ENCODE measurements at regions not wholly inside any gene's neighbourhood (a gene's known extent, or its start where the extent isn't known, plus 50 kb on each side); places are given as distances from the start of the nearest gene placed in this dataset.

DNA sequence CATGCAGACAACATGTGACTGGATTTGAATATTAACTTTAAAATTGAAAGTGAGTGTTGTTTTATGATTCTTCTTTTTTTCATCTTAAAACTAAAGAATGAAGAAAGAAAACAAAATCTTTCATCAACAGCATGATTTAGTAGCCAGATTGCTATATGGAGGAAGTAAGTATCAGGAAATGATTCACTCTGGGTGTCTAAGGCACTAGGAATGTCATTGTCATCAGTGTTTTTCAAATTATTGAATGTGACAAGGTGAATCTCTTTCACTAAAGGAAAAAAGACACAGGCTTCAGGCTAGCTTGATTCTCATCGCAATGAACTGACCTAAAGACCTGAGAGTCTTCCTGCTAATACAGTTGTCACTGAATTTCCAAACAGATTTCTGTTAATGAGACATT lies 430.1 kb downstream of the FBXO15 start:
- RAD21 ChIA-PET (ENCODE audit: low non-redundant PET in 1 of 2, low total read pairs in 2 of 2, uncharacterized antibody in 2 of 2, unreplicated experiment in 2 of 2) = no interaction called here
- intact Hi-C loops (cut with micrococcal nuclease) = no loop called here
- no peak overlapping the region for H3K9ac ChIP-seq (ENCODE audit: low read length)
- no peaks in the 10 kb centered on the region for H3K9me2 ChIP-seq (ENCODE audit: insufficient read depth)
- no peak overlapping the region for H3K4me3 ChIP-seq (replicated peaks in 1 of 2; ENCODE audit: low read depth in 1 of 2, low read length in 2 of 2)
- BruUV-seq (replicated peaks) = no TSS peak
- no peak for ATAC-seq
- CTCF ChIA-PET = no interaction called here
- no peaks in the 10 kb centered on the region for H3K4me1 ChIP-seq (ENCODE audit: control insufficient read depth in 1 of 2, insufficient read depth in 2 of 2, low read length in 2 of 2)
- POLR2A ChIA-PET = no interaction called here
- no peaks in the 10 kb centered on the region for H3K79me2 ChIP-seq (ENCODE audit: insufficient read depth, low read length)
- TF ChIP-seq ZFX (IDR thresholded peaks at IDR 0.05) (no peak), POLR2AphosphoS5 (IDR thresholded peaks at IDR 0.05; ENCODE audit: low read depth, low read length) (no peak), EZH2phosphoT487 (IDR thresholded peaks at IDR 0.05; ENCODE audit: borderline replicate concordance) (no peak)
- no peak overlapping the region for H2AFZ ChIP-seq (ENCODE audit: low read depth, low read length, poor library complexity, severe bottlenecking)
- no peaks in the 10 kb centered on the region for H4K20me1 ChIP-seq (ENCODE audit: insufficient read depth)
- H3K27ac ChIP-seq (ENCODE audit: low read depth, low read length) = no peak overlapping the region
- H3K27me3 ChIP-seq (ENCODE audit: insufficient read depth, low read length) = no peaks in the 10 kb centered on the region
- H3K9me3 ChIP-seq (ENCODE audit: control insufficient read depth in 1 of 2, insufficient read depth in 1 of 2, low read depth in 1 of 2, low read length in 2 of 2) = peaks cover 7 to 37% of the 10 kb centered on the region in 2 experiments; a peak in 2 of 4 replicates
- DNase-seq (ENCODE audit: low read depth, low spot score) = no peak
- H3K36me3 ChIP-seq (ENCODE audit: control insufficient read depth in 1 of 2, insufficient read depth in 2 of 2, low read length in 2 of 2) = no peaks in the 10 kb centered on the region
- H3K4me2 ChIP-seq (ENCODE audit: low read length) = no peak overlapping the region

DNA sequence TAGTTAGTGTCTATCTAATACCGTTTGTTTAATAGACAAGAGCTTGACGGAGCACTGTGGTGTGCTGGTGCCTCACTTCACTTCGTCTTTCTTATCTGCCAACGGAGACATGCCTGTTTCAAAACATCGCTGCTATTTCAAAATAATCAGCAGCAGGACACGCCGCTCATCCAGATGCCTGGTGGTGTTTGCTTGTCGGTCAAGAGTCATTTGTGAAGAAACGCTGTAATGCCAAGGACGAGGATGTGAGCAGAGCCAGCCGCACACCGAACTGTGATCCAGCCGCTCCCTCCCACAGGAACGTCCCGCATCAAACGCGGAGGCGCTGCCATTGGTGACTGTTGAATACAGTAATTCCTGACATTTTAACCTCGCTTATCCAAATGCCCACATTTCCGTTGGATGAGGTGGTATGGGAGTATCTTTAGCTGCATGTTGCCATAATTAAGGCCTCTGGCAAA lies 432.4 kb downstream of the FBXO15 start:
- H3K4me1 ChIP-seq (ENCODE audit: control insufficient read depth in 1 of 2, insufficient read depth in 2 of 2, low read length in 2 of 2) = no peaks in the 10 kb centered on the region
- POLR2A ChIA-PET = no interaction called here
- TF ChIP-seq EGR1 (IDR thresholded peaks at IDR 0.05; ENCODE audit: low read depth) (no peak), ELF1 (IDR thresholded peaks at IDR 0.05; ENCODE audit: borderline replicate concordance, low read depth) (no peak), POLR2AphosphoS5 (IDR thresholded peaks at IDR 0.05; ENCODE audit: low read depth, low read length) (no peak), JUND (IDR thresholded peaks at IDR 0.05) (no peak), FOSL1 (IDR thresholded peaks at IDR 0.05; ENCODE audit: low read depth) (no peak), POLR2A (IDR thresholded peaks at IDR 0.05; ENCODE audit: borderline replicate concordance, extremely low read depth, insufficient read depth, insufficient read length) (no peak), EZH2phosphoT487 (IDR thresholded peaks at IDR 0.05; ENCODE audit: borderline replicate concordance) (no peak), ZFX (IDR thresholded peaks at IDR 0.05) (no peak), EZH2 (IDR thresholded peaks at IDR 0.05) (no peak), CBX3 (IDR thresholded peaks at IDR 0.05; ENCODE audit: low read depth) (no peak), RAD21 (IDR thresholded peaks at IDR 0.05; ENCODE audit: low read depth) (no peak), ZNF274 (IDR thresholded peaks at IDR 0.05; ENCODE audit: low read depth, low read length) (no peak), SIN3A (IDR thresholded peaks at IDR 0.05; ENCODE audit: low read depth) (no peak), CEBPB (IDR thresholded peaks at IDR 0.05; ENCODE audit: low read depth) (no peak)
- TF ChIP-seq, protein P1, sequence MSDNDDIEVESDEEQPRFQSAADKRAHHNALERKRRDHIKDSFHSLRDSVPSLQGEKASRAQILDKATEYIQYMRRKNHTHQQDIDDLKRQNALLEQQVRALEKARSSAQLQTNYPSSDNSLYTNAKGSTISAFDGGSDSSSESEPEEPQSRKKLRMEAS (IDR thresholded peaks at IDR 0.05) = no peak
- TF ChIP-seq, protein P2, sequence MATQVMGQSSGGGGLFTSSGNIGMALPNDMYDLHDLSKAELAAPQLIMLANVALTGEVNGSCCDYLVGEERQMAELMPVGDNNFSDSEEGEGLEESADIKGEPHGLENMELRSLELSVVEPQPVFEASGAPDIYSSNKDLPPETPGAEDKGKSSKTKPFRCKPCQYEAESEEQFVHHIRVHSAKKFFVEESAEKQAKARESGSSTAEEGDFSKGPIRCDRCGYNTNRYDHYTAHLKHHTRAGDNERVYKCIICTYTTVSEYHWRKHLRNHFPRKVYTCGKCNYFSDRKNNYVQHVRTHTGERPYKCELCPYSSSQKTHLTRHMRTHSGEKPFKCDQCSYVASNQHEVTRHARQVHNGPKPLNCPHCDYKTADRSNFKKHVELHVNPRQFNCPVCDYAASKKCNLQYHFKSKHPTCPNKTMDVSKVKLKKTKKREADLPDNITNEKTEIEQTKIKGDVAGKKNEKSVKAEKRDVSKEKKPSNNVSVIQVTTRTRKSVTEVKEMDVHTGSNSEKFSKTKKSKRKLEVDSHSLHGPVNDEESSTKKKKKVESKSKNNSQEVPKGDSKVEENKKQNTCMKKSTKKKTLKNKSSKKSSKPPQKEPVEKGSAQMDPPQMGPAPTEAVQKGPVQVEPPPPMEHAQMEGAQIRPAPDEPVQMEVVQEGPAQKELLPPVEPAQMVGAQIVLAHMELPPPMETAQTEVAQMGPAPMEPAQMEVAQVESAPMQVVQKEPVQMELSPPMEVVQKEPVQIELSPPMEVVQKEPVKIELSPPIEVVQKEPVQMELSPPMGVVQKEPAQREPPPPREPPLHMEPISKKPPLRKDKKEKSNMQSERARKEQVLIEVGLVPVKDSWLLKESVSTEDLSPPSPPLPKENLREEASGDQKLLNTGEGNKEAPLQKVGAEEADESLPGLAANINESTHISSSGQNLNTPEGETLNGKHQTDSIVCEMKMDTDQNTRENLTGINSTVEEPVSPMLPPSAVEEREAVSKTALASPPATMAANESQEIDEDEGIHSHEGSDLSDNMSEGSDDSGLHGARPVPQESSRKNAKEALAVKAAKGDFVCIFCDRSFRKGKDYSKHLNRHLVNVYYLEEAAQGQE (IDR thresholded peaks at IDR 0.05; ENCODE audit: low read depth) = no peak
- TF ChIP-seq, protein P3, sequence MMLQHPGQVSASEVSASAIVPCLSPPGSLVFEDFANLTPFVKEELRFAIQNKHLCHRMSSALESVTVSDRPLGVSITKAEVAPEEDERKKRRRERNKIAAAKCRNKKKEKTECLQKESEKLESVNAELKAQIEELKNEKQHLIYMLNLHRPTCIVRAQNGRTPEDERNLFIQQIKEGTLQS (IDR thresholded peaks at IDR 0.05) = no peak
- TF ChIP-seq, protein P4, sequence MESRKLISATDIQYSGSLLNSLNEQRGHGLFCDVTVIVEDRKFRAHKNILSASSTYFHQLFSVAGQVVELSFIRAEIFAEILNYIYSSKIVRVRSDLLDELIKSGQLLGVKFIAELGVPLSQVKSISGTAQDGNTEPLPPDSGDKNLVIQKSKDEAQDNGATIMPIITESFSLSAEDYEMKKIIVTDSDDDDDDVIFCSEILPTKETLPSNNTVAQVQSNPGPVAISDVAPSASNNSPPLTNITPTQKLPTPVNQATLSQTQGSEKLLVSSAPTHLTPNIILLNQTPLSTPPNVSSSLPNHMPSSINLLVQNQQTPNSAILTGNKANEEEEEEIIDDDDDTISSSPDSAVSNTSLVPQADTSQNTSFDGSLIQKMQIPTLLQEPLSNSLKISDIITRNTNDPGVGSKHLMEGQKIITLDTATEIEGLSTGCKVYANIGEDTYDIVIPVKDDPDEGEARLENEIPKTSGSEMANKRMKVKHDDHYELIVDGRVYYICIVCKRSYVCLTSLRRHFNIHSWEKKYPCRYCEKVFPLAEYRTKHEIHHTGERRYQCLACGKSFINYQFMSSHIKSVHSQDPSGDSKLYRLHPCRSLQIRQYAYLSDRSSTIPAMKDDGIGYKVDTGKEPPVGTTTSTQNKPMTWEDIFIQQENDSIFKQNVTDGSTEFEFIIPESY (IDR thresholded peaks at IDR 0.05; ENCODE audit: extremely low read depth, insufficient replicate concordance, low read length) = no peak

More for the DNA sequence above, 432.4 kb downstream of the FBXO15 start:
- H3K9ac ChIP-seq (ENCODE audit: low read length) = no peak overlapping the region
- ChIA-PET RAD21 (ENCODE audit: low non-redundant PET in 1 of 2, low total read pairs in 2 of 2, uncharacterized antibody in 2 of 2, unreplicated experiment in 2 of 2) (no interaction called here), CTCF (no interaction called here)
- BruUV-seq (replicated peaks) = no TSS peak
- H3K27me3 ChIP-seq (ENCODE audit: insufficient read depth, low read length) = no peaks in the 10 kb centered on the region
- peaks cover 4 to 42% of the 10 kb centered on the region in 2 experiments; a peak in 2 of 4 replicates for H3K9me3 ChIP-seq (ENCODE audit: control insufficient read depth in 1 of 2, insufficient read depth in 1 of 2, low read depth in 1 of 2, low read length in 2 of 2)
- intact Hi-C loops (cut with micrococcal nuclease) = no loop called here
- no peaks in the 10 kb centered on the region for H4K20me1 ChIP-seq (ENCODE audit: insufficient read depth)
- H3K27ac ChIP-seq (ENCODE audit: low read depth, low read length) = no peak overlapping the region
- ATAC-seq (no peak), DNase-seq (ENCODE audit: low read depth, low spot score) (no peak)
- no peaks in the 10 kb centered on the region for H3K9me2 ChIP-seq (ENCODE audit: insufficient read depth)
- H3K36me3 ChIP-seq (ENCODE audit: control insufficient read depth in 1 of 2, insufficient read depth in 2 of 2, low read length in 2 of 2) = no peaks in the 10 kb centered on the region
- no peak overlapping the region for H3K4me3 ChIP-seq (replicated peaks in 1 of 2; ENCODE audit: low read depth in 1 of 2, low read length in 2 of 2)
- H2AFZ ChIP-seq (ENCODE audit: low read depth, low read length, poor library complexity, severe bottlenecking) = no peak overlapping the region
- H3K79me2 ChIP-seq (ENCODE audit: insufficient read depth, low read length) = no peaks in the 10 kb centered on the region
- H3K4me2 ChIP-seq (ENCODE audit: low read length) = no peak overlapping the region
